B cell (primary cell): ENCODE measurements at regions not wholly inside any gene's neighbourhood (a gene's known extent, or its start where the extent isn't known, plus 50 kb on each side); places are given as distances from the start of the nearest gene placed in this dataset.
"Not testable (repeated sequence)": the region's sequence is repeated elsewhere in the genome, so short reads cannot be mapped to it uniquely, and the experiment has no call there.

Source experiments
- CTCF ChIP-seq: fragments of 200-600 bp; IDR thresholded peaks from one replicate; pipeline ENCODE4 v1.8.0; 2022; ENCODE audit warnings: antibody characterized with exemption, mild to moderate bottlenecking
- EZH2 ChIP-seq: IDR thresholded peaks from 2 replicates; pipeline ENCODE4 v1.6.1; 2012; ENCODE audit warnings: borderline replicate concordance, low read depth, mild to moderate bottlenecking, moderate library complexity, low read length; ENCODE audit not compliant: insufficient read depth, poor library complexity, severe bottlenecking

GRCh38 chr18:76611750-76612045 lies 116.7 kb upstream of the ZNF516 start:
- TF ChIP-seq EZH2, CTCF: not testable (repeated sequence)
